ENCODE measurements at regions not wholly inside any gene's neighbourhood (a gene's known extent, or its start where the extent isn't known, plus 50 kb on each side); places are given as distances from the start of the nearest gene placed in this dataset.

DNA sequence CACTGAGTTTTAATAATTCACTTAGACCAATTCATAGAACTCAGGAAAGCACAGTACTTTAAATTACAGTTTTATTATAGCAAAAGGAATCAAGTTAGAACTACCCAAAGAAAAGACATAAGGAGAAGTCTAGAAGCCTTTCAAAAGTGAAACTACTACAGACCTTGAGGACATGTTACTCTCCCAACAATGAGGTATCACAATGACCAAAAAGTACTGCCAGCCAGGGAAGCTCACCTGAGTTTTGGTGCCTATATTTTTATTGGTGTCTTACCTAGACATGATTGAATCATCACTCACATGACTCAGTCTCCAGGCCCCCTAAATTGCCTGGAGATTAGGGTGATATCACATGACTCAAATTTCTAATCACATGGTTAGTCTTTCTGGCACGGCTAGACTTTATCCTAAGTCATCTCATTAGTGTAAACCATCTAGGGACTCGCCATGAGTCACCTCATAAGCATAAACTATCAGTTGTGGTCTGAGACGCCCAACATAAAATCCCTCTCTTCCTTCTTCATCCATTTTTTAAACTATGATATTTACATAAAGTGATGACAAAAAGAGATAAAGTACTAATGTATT lies 372.3 kb downstream of the TMA16 start:
- Histone ChIP-seq H3K9me3 (ENCODE audit: control insufficient read depth, insufficient read depth, low read length) (no peaks in the 10 kb centered on the region), H3K36me3 (ENCODE audit: insufficient read depth, low read length) (no peaks in the 10 kb centered on the region), H3K9ac (ENCODE audit: low read depth, low read length) (no peak overlapping the region), H3K4me1 (ENCODE audit: insufficient read depth, low read length) (no peaks in the 10 kb centered on the region)

DNA sequence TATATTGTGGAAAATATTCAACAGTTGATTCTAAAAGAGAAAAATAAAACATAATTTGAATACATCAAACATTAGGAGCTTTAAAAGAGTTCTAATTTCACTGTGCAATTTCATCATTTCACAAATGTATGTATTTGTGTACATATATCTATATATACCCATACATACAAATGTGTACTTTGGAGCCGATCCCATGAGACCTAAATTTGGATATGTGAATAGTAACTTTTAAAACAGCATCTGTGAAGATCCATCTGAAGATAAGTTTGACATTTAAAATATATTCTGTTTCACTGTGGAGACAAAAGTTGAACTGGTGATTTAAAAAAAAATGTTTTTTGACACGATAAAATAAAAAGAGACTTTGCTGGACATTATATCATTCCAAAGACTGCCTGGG lies 374.0 kb downstream of the TMA16 start:
- H3K4me1 ChIP-seq (ENCODE audit: insufficient read depth, low read length), result no peaks in the 10 kb centered on the region
- H3K9ac ChIP-seq (ENCODE audit: low read depth, low read length), result no peak overlapping the region
- H3K36me3 ChIP-seq (ENCODE audit: insufficient read depth, low read length), result no peaks in the 10 kb centered on the region
- no peaks in the 10 kb centered on the region for H3K9me3 ChIP-seq (ENCODE audit: control insufficient read depth, insufficient read depth, low read length)

DNA sequence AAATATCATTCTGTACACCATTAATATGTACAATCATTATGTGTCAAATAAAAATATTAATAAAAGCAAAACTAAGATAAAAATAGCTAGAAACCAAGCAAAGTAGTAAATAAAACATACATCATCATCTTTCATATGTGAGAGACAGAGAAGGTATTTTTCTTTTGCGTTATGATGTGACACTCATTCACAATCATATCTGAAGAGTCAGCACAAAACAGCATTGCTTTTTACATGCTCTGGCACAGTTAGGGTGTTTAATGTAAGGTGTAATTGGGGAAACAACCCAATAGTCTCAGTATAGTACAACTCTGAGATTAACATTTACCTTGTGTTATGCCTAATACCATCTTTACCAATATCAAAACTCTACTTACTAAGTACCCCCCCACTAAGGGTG lies 376.6 kb downstream of the TMA16 start:
- Histone ChIP-seq H3K9me3 (ENCODE audit: control insufficient read depth, insufficient read depth, low read length) (no peaks in the 10 kb centered on the region), H3K4me1 (ENCODE audit: insufficient read depth, low read length) (no peaks in the 10 kb centered on the region), H3K36me3 (ENCODE audit: insufficient read depth, low read length) (no peaks in the 10 kb centered on the region), H3K9ac (ENCODE audit: low read depth, low read length) (no peak overlapping the region)

DNA sequence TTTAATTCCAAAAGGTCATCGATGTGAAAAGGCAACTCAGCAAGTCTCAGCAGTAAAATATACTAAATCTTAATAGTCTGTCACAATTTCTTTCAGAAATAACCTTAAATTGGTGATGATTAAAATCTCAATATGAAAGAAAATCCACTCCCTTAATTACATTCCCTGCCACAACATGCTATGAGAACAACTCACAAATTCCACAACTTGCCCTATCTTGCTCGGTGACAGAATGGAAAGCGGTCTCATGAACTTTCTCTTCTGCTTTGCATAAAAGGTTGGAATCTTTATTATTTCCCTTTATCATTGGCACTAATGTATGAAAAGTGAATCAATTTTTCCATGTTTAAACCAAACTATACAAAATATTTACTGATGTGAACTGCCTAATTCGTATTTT lies 380.8 kb downstream of the TMA16 start:
- H3K4me1 ChIP-seq (ENCODE audit: insufficient read depth, low read length), result no peaks in the 10 kb centered on the region
- H3K9ac ChIP-seq (ENCODE audit: low read depth, low read length), result no peak overlapping the region
- H3K36me3 ChIP-seq (ENCODE audit: insufficient read depth, low read length), result no peaks in the 10 kb centered on the region
- no peaks in the 10 kb centered on the region for H3K9me3 ChIP-seq (ENCODE audit: control insufficient read depth, insufficient read depth, low read length)

DNA sequence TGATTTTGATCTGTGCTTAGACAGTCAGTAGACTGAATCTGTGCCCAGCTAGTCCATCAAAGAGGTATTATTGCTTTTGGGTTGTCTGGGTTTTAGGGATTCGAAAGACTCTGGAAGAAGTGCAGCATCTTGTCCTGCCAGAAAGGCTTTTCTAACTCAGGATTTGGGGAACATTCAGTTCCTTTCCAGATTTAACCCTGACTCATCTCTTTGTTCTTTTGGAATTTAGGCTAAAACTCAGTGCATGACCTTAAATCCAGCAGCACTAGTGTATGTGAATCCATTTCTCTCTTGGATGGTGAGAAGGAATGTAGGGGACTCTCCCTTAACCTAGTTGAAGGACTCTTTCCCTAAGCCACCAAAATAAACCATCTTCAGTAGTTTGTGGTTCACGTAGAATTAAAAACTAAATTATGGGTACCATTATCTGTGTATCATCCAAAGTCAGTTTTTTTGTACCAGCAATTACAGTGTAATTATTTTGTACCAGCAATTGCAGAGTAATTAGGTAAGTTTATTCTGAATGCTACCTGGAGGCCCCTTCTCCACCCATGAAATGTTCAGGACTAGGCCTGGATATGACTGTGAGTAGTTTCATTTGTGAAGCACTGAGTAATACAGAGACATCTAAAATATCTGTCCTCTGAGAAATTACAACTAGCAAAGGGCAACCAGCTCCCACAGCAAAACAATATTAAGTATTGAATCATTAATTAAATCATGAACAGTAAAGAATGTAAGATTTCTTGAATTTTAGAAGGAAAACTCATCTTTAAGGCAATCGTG lies 384.0 kb downstream of the TMA16 start:
- no peaks in the 10 kb centered on the region for H3K4me1 ChIP-seq (ENCODE audit: insufficient read depth, low read length)
- no peak overlapping the region for H3K9ac ChIP-seq (ENCODE audit: low read depth, low read length)
- H3K9me3 ChIP-seq (ENCODE audit: control insufficient read depth, insufficient read depth, low read length), result no peaks in the 10 kb centered on the region
- H3K36me3 ChIP-seq (ENCODE audit: insufficient read depth, low read length), result no peaks in the 10 kb centered on the region

DNA sequence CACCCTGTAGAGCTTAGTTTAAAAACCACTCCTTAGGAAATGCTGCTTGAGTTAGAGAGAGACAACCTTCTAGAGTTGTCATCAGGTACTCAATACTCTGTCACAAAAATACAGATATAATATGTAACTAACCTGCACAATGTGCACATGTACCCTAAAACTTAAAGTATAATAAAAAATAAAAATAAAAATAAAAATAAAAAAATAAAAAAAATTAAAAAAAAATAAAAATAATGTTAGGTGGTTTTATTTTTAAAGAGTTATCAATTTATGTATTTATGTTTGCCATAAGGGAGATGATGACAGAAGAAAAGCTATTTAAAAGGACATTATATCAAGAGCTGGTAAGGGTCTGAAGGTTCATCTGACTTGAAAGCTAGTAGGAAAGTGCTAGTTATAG lies 397.9 kb downstream of the TMA16 start:
- Histone ChIP-seq H3K9me3 (ENCODE audit: control insufficient read depth, insufficient read depth, low read length) (no peaks in the 10 kb centered on the region), H3K4me1 (ENCODE audit: insufficient read depth, low read length) (peaks cover 9% of the 10 kb centered on the region; the same call in 1 of the 2 replicates), H3K9ac (ENCODE audit: low read depth, low read length) (no peak overlapping the region), H3K36me3 (ENCODE audit: insufficient read depth, low read length) (no peaks in the 10 kb centered on the region)

DNA sequence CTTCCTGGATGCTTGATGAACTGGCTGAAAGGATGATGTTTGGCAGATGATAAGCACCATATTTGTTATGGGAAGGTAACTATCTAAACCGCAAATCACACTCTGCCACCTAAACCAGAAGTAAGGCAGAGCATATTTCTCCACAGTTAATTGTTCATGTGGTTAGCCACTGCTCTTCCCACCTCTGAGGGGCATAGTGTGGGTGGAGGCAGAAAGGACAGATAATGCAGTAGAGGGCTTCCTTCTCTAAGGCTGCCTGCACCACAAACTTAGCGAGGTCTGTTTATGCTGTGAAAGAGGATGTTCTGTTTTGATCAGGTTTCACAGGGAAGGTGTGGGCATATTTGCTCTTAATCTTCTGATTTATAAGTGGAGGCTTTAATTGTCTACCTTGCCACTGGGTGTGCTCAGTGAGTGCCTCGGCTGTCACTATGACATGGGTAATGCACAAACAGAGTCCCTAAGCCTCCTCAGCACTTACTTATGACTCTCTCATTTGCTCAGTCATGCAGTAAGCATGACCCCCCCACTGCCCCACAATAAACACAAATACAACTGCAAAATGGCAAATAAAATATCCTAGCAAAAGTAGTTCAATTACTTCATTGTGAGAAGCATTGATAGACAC lies 401.0 kb downstream of the TMA16 start:
- Histone ChIP-seq H3K9ac (ENCODE audit: low read depth, low read length) (no peak overlapping the region), H3K9me3 (ENCODE audit: control insufficient read depth, insufficient read depth, low read length) (no peaks in the 10 kb centered on the region), H3K36me3 (ENCODE audit: insufficient read depth, low read length) (no peaks in the 10 kb centered on the region), H3K4me1 (ENCODE audit: insufficient read depth, low read length) (peaks cover 9% of the 10 kb centered on the region; the same call in 1 of the 2 replicates)

DNA sequence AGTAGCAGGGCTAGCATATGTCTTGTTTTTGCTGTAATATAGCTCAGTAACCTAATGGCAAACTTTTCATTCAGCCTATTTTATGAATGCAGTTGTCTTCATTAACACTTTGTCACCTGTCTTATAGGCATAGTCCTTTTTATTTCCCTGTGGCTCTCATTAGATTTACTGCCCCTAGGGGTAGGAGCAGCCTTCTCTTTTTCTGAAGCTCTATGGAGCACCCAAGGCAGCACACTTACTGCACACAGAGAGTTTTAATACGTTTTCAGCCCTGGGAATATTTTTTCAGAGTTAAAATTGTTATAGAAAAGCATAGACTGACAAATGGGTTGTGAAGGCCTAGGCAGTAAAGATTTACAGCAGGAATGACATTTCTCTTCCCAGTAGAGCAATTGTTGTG lies 406.8 kb downstream of the TMA16 start:
- Histone ChIP-seq H3K9ac (ENCODE audit: low read depth, low read length) (no peak overlapping the region), H3K9me3 (ENCODE audit: control insufficient read depth, insufficient read depth, low read length) (no peaks in the 10 kb centered on the region), H3K36me3 (ENCODE audit: insufficient read depth, low read length) (no peaks in the 10 kb centered on the region), H3K4me1 (ENCODE audit: insufficient read depth, low read length) (peaks cover 22% of the 10 kb centered on the region; the same call in 1 of the 2 replicates)

DNA sequence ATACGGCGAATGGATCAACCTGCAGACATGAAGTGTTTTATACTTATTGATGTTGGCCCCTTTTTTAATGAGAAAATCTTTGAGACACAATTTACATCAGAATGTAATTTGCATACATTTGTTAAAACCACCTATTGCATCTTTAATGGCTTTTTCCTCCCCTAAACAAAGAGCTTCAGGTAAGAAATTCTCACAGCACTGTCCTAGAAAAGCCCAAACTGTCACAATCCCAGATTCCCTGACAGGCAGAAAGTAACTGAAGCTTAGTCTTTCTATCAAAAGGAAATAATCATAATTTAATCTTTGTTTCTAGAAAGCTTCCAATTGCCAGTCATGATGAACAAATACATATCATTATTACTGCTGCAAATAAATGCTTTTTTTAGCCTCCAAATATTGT lies 407.9 kb downstream of the TMA16 start:
- H3K9ac ChIP-seq (ENCODE audit: low read depth, low read length), result no peak overlapping the region
- no peaks in the 10 kb centered on the region for H3K36me3 ChIP-seq (ENCODE audit: insufficient read depth, low read length)
- no peaks in the 10 kb centered on the region for H3K9me3 ChIP-seq (ENCODE audit: control insufficient read depth, insufficient read depth, low read length)
- H3K4me1 ChIP-seq (ENCODE audit: insufficient read depth, low read length), result peaks cover 18% of the 10 kb centered on the region; the same call in 1 of the 2 replicates

DNA sequence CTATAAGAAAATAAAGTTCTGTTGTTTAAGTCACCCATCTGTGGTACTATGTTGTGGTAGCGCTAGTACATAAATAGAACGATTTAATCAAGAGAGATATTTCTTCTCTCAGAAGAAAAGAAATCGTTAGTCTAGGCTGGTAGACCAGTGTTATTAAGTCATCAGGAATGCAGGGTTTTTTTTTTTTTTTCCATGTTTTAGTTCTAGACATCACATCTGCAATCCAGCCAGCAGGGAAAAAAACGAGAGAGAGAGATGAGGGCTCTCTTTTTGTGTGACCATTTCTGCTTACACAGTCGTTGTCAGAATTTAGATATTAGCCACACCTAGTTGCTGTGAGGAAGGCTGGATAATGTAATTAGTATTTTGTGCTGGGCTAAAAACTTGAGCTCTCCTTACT lies 417.4 kb downstream of the TMA16 start:
- H3K36me3 ChIP-seq (ENCODE audit: insufficient read depth, low read length), result no peaks in the 10 kb centered on the region
- H3K4me1 ChIP-seq (ENCODE audit: insufficient read depth, low read length), result no peaks in the 10 kb centered on the region
- H3K9ac ChIP-seq (ENCODE audit: low read depth, low read length), result no peak overlapping the region
- H3K9me3 ChIP-seq (ENCODE audit: control insufficient read depth, insufficient read depth, low read length), result no peaks in the 10 kb centered on the region

DNA sequence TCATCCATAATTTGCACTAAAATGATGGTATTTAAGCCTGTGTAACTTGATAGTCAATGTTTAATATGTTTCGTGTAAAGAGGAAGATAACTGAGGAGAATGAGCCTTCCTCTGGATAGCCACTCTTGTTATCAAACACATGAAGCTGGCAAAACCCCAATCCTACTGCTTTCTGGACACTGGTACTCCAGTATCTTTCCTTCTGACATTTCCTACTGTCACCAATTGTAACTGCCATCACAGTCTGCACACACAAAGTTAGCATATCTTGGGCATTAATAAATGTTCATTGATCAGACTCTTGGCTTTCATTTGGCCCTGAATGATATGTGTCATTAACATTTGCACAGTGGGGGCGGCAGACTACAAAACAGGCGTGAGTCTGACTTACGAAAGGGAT lies 419.1 kb downstream of the TMA16 start:
- Histone ChIP-seq H3K9ac (ENCODE audit: low read depth, low read length) (no peak overlapping the region), H3K36me3 (ENCODE audit: insufficient read depth, low read length) (no peaks in the 10 kb centered on the region), H3K9me3 (ENCODE audit: control insufficient read depth, insufficient read depth, low read length) (no peaks in the 10 kb centered on the region), H3K4me1 (ENCODE audit: insufficient read depth, low read length) (no peaks in the 10 kb centered on the region)

DNA sequence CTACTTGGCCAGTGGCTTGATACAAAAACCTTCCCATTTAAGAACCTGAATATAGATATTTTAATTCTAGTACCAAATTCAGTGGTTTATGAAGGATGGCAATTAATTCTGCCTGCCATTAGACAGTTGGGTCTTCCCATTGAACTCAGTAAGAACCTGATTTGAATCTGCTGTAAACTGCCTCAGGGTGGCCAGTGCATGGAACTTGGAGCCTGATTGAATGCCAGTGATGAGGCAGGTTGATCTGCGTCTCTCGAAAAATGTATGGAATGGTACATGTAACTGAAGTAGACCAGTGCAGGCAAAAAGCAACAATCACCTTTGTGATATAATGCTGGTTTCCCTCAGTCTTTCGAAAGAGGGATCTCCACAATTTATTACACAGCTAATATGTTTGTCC lies 421.4 kb downstream of the TMA16 start:
- H3K9me3 ChIP-seq (ENCODE audit: control insufficient read depth, insufficient read depth, low read length), result no peaks in the 10 kb centered on the region
- no peak overlapping the region for H3K9ac ChIP-seq (ENCODE audit: low read depth, low read length)
- no peaks in the 10 kb centered on the region for H3K4me1 ChIP-seq (ENCODE audit: insufficient read depth, low read length)
- H3K36me3 ChIP-seq (ENCODE audit: insufficient read depth, low read length), result no peaks in the 10 kb centered on the region

DNA sequence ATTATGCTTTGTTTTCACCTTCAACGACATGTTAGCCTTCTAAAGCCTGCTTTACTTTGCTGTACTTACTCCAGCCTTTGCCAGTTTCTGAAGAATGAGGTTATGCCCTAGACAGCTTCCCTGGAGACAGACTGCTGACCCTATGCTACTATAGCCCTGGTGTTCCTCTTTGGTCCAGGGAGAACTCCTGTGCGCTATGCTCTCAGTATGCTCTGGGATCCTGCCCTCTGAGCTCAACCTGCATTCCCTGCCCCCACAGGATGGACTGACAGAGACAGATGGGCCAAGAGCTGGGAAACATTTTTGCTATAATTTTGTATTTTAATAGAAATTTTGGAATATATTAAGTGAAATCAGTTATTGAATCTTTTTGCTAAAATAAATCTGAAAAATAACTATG lies 425.9 kb downstream of the TMA16 start:
- no peaks in the 10 kb centered on the region for H3K4me1 ChIP-seq (ENCODE audit: insufficient read depth, low read length)
- no peak overlapping the region for H3K9ac ChIP-seq (ENCODE audit: low read depth, low read length)
- H3K36me3 ChIP-seq (ENCODE audit: insufficient read depth, low read length), result no peaks in the 10 kb centered on the region
- H3K9me3 ChIP-seq (ENCODE audit: control insufficient read depth, insufficient read depth, low read length), result no peaks in the 10 kb centered on the region

DNA sequence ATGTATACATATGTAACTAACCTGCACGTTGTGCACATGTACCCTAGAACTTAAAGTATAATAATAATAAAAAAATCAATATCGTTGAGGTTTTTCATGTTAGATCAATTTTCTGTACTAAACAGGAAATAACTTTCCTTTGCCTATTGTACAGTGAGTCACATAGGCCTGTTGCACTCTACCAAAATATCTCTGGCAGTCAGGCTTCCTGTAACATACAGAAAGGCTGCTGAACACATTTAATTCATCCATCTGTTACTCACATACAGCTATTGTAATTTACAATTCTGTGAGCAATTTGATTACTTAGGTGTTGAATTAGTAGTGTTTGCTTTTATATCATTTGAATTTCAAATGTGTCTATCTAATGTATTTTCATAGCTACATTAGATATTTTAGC lies 427.8 kb downstream of the TMA16 start:
- H3K9ac ChIP-seq (ENCODE audit: low read depth, low read length), result no peak overlapping the region
- no peaks in the 10 kb centered on the region for H3K4me1 ChIP-seq (ENCODE audit: insufficient read depth, low read length)
- H3K36me3 ChIP-seq (ENCODE audit: insufficient read depth, low read length), result no peaks in the 10 kb centered on the region
- no peaks in the 10 kb centered on the region for H3K9me3 ChIP-seq (ENCODE audit: control insufficient read depth, insufficient read depth, low read length)

DNA sequence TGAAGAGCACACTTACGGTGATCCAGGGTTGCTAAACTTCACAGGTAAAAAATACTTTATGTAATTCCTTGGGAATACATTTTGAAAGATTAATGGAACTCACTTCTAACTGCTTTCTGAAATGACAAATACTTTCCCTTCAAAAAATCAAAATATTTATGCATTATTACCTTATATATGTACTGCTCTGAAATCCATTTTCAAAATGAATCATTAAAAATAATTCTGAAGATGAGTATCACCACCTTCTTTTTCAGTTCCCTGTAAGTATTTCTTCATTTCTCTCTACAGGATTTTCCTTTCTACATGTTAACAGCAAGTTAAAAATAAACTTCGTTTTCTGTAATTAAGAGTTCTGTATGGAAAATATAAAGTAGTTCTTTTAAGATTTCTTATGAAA lies 428.6 kb downstream of the TMA16 start:
- Histone ChIP-seq H3K4me1 (ENCODE audit: insufficient read depth, low read length) (no peaks in the 10 kb centered on the region), H3K36me3 (ENCODE audit: insufficient read depth, low read length) (no peaks in the 10 kb centered on the region), H3K9ac (ENCODE audit: low read depth, low read length) (no peak overlapping the region), H3K9me3 (ENCODE audit: control insufficient read depth, insufficient read depth, low read length) (no peaks in the 10 kb centered on the region)

All from ES-I3 (cell line).